HCT116 (cell line): ENCODE measurements at regions not wholly inside any gene's neighbourhood (a gene's known extent, or its start where the extent isn't known, plus 50 kb on each side); places are given as distances from the start of the nearest gene placed in this dataset.

Source experiments
- ATAC-seq: fragments of 200-7000 bp; cut with Tn5 transposase; 2 replicates; pipeline ENCODE4 v1.9.1; 2020; ENCODE audit warnings: mild to moderate bottlenecking, moderate library complexity
- BruUV-seq: library from RNA; stranded (reverse); fragments of 400-500 nt; replicated peaks from 2 replicates; lab custom pipeline; 2021; lab: Mats Ljungman, UMichigan
- CTCF ChIA-PET: fragments of 300-600 bp; sonication (Branson Sonifier 250); formaldehyde crosslinking; loops from one replicate; lab custom pipeline; 2021; ENCODE audit warnings: antibody characterized with exemption; lab: Charles Lee
- POLR2A ChIA-PET: fragments of 300-600, 350-600 bp; sonication (Branson Sonifier 250); formaldehyde crosslinking; loops from one replicate; lab custom pipeline; 2021; ENCODE audit warnings: antibody characterized with exemption; lab: Charles Lee
- RAD21 ChIA-PET, 2 experiments: fragments of 300-600 bp; sonication (Branson Sonifier 250); formaldehyde crosslinking; loops; one replicate each; lab custom pipeline; 2023; ENCODE audit warnings: low total read pairs in 2 of 2; ENCODE audit not compliant: uncharacterized antibody in 2 of 2, unreplicated experiment in 2 of 2, low non-redundant PET in 1 of 2; lab: Charles Lee
- DNase-seq: peaks from one replicate; pipeline ENCODE4 v3.0.0-alpha.2; 2010; ENCODE audit warnings: low read depth, low spot score
- H2AFZ ChIP-seq: fragments of 200-600 bp; shearing (Covaris generic), sonication (generic); 2 replicates; pipeline ENCODE4 v1.6.1; 2017; ENCODE audit warnings: low read depth, mixed run types, mixed read lengths, antibody characterized with exemption, low read length; ENCODE audit not compliant: poor library complexity, severe bottlenecking
- H3K27ac ChIP-seq: 2 replicates; pipeline ENCODE4 v1.5.1; 2012; ENCODE audit warnings: low read depth, low read length
- H3K27me3 ChIP-seq: fragments of 200-600 bp; sonication (generic); 2 replicates; pipeline ENCODE4 v1.6.1; 2016; ENCODE audit warnings: mixed run types, low read length, mixed read lengths; ENCODE audit not compliant: insufficient read depth
- H3K36me3 ChIP-seq, 2 experiments: fragments of 200-500 bp in 1 of 2; fragments of 200-600 bp in 1 of 2; sonication (Bioruptor generic) in 1 of 2; sonication (generic) in 1 of 2; 2 replicates each; pipeline versions ENCODE4 v1.5.1 to v1.6.1; 2014 to 2016; ENCODE audit warnings: low read length in 2 of 2, inconsistent platforms in 1 of 2, mixed read lengths in 1 of 2, mixed run types in 1 of 2; ENCODE audit not compliant: insufficient read depth in 2 of 2, control insufficient read depth in 1 of 2
- H3K4me1 ChIP-seq, 2 experiments: fragments of 200-600 bp in 1 of 2; sonication (generic) in 1 of 2; 2 replicates each; pipeline versions ENCODE4 v1.5.1 to v1.6.1; 2012 to 2017; ENCODE audit warnings: low read length in 2 of 2, inconsistent platforms in 1 of 2, mild to moderate bottlenecking in 1 of 2, mixed read lengths in 1 of 2, mixed run types in 1 of 2, moderate library complexity in 1 of 2; ENCODE audit not compliant: insufficient read depth in 2 of 2, control insufficient read depth in 1 of 2
- H3K4me2 ChIP-seq: fragments of 200-600 bp; sonication (generic); 2 replicates; pipeline ENCODE4 v1.6.1; 2017; ENCODE audit warnings: mixed run types, low read length, mixed read lengths
- H3K4me3 ChIP-seq, 2 experiments: fragments of 200-600 bp in 1 of 2; sonication (generic) in 1 of 2; replicated peaks in 1 of 2; 2 replicates each; pipeline ENCODE4 v1.5.1; 2011 to 2016; ENCODE audit warnings: low read length in 2 of 2, control low read depth in 1 of 2, low read depth in 1 of 2, mild to moderate bottlenecking in 1 of 2, mixed read lengths in 1 of 2, mixed run types in 1 of 2
- H3K79me2 ChIP-seq: fragments of 200-600 bp; sonication (generic); 2 replicates; pipeline ENCODE4 v1.6.1; 2017; ENCODE audit warnings: mild to moderate bottlenecking, mixed run types, low read length, moderate library complexity, mixed read lengths; ENCODE audit not compliant: insufficient read depth
- H3K9ac ChIP-seq: fragments of 200-600 bp; sonication (generic); 2 replicates; pipeline ENCODE4 v1.6.1; 2016; ENCODE audit warnings: low read length, mixed read lengths
- H3K9me2 ChIP-seq: fragments of 200-600 bp; sonication (generic), shearing (Covaris generic); 2 replicates; pipeline ENCODE4 v1.6.1; 2017; ENCODE audit warnings: mixed run types, mild to moderate bottlenecking, moderate library complexity; ENCODE audit not compliant: insufficient read depth
- H3K9me3 ChIP-seq, 2 experiments: fragments of 200-500 bp in 1 of 2; fragments of 200-600 bp in 1 of 2; sonication (Bioruptor generic) in 1 of 2; sonication (generic) in 1 of 2; 2 replicates each; pipeline ENCODE4 v1.6.1; 2014 to 2017; ENCODE audit warnings: low read length in 2 of 2, mixed read lengths in 2 of 2, inconsistent platforms in 1 of 2, low read depth in 1 of 2, mild to moderate bottlenecking in 1 of 2, mixed run types in 1 of 2, moderate library complexity in 1 of 2; ENCODE audit not compliant: control insufficient read depth in 1 of 2, insufficient read depth in 1 of 2
- H4K20me1 ChIP-seq: fragments of 200-600 bp; sonication (generic), shearing (Covaris generic); 2 replicates; pipeline ENCODE4 v1.6.1; 2017; ENCODE audit warnings: mixed run types, mild to moderate bottlenecking, moderate library complexity; ENCODE audit not compliant: insufficient read depth
- ATF3 ChIP-seq: IDR thresholded peaks from 2 replicates; pipeline ENCODE4 v1.6.1; 2012
- CBX3 ChIP-seq: IDR thresholded peaks from 2 replicates; pipeline ENCODE4 v1.6.1; 2012; ENCODE audit warnings: low read depth
- CTCF ChIP-seq, 3 experiments: fragments of 200-600 bp in 1 of 3; sonication (generic) in 1 of 3; IDR thresholded peaks in 2 of 3; conservative IDR thresholded peaks in 1 of 3; 2 replicates each; pipeline ENCODE4 v1.5.1; 2012 to 2017; ENCODE audit warnings: low read depth in 2 of 3, low read length in 2 of 3, antibody characterized with exemption in 1 of 3, borderline replicate concordance in 1 of 3, control low read depth in 1 of 3, mild to moderate bottlenecking in 1 of 3, mixed read lengths in 1 of 3, mixed run types in 1 of 3, moderate library complexity in 1 of 3; ENCODE audit not compliant: insufficient read depth in 1 of 3
- FOSL1 ChIP-seq: IDR thresholded peaks from 2 replicates; pipeline ENCODE4 v1.6.1; 2012; ENCODE audit warnings: low read depth
- JUND ChIP-seq: IDR thresholded peaks from 2 replicates; pipeline ENCODE4 v1.6.1; 2012
- MAX ChIP-seq: IDR thresholded peaks from 2 replicates; pipeline ENCODE4 v1.6.1; 2012
- POLR2A ChIP-seq: IDR thresholded peaks from 2 replicates; pipeline ENCODE4 v1.7.0; 2011; ENCODE audit warnings: borderline replicate concordance; ENCODE audit not compliant: insufficient read depth, insufficient read length; ENCODE audit errors: extremely low read depth
- RAD21 ChIP-seq: IDR thresholded peaks from 2 replicates; pipeline ENCODE4 v1.6.1; 2012; ENCODE audit warnings: low read depth, mild to moderate bottlenecking
- SIN3A ChIP-seq: IDR thresholded peaks from 2 replicates; pipeline ENCODE4 v1.6.1; 2012; ENCODE audit warnings: low read depth
- SP1 ChIP-seq: IDR thresholded peaks from 2 replicates; pipeline ENCODE4 v1.6.1; 2012; ENCODE audit warnings: low read depth
- TCF7L2 ChIP-seq: IDR thresholded peaks from 2 replicates; pipeline ENCODE4 v1.7.0; 2011; ENCODE audit warnings: borderline replicate concordance, inconsistent platforms; ENCODE audit not compliant: insufficient read depth, insufficient read length; ENCODE audit errors: extremely low read depth
- YY1 ChIP-seq: IDR thresholded peaks from 2 replicates; pipeline ENCODE4 v1.6.1; 2011; ENCODE audit warnings: low read length, low read depth, moderate library complexity, mild to moderate bottlenecking; ENCODE audit not compliant: insufficient replicate concordance; ENCODE audit errors: extremely low read depth
- ZBTB33 ChIP-seq: IDR thresholded peaks from 2 replicates; pipeline ENCODE4 v1.6.1; 2011; ENCODE audit warnings: mild to moderate bottlenecking, low read length, moderate library complexity; ENCODE audit not compliant: insufficient replicate concordance; ENCODE audit errors: extremely low read depth
- ZNF274 ChIP-seq: fragments of 200-500 bp; sonication (Bioruptor generic); IDR thresholded peaks from 2 replicates; pipeline ENCODE4 v1.6.1; 2014; ENCODE audit warnings: mild to moderate bottlenecking, low read depth, low read length, inconsistent platforms
- intact Hi-C: fragments of 100-400 bp; cut with micrococcal nuclease; formaldehyde crosslinking; loops from 2 replicates; pipeline ENCODE4 v1.10.0; 2022

GRCh38 chr5:4487581-4487980 is 652.5 kb upstream of the ADAMTS16 start:
- H3K4me2 ChIP-seq, result no peak overlapping the region
- no peaks in the 10 kb centered on the region for H3K4me1 ChIP-seq
- no peak overlapping the region for H3K27ac ChIP-seq
- H4K20me1 ChIP-seq, result no peaks in the 10 kb centered on the region
- no TSS peak for BruUV-seq
- H3K36me3 ChIP-seq, result no peaks in the 10 kb centered on the region
- DNase-seq (no peak), ATAC-seq (no peak)
- no peaks in the 10 kb centered on the region for H3K9me2 ChIP-seq
- intact Hi-C loops, result no loop called here
- H3K9ac ChIP-seq, result no peak overlapping the region
- ChIA-PET CTCF (no interaction called here), POLR2A (no interaction called here), RAD21 (no interaction called here)
- peaks cover 14 to 29% of the 10 kb centered on the region in 2 experiments; a peak in 2 of 4 replicates for H3K9me3 ChIP-seq
- no peak overlapping the region for H2AFZ ChIP-seq
- H3K4me3 ChIP-seq, result no peak overlapping the region
- TF ChIP-seq FOSL1 (no peak), RAD21 (no peak), POLR2A (no peak), SIN3A (no peak), CBX3 (no peak), TCF7L2 (no peak), CTCF (IDR thresholded peaks at IDR 0.05 in 2 of 3, conservative IDR thresholded peaks at IDR 0.05 in 1 of 3; ENCODE audit: borderline replicate concordance in 1 of 3, insufficient read depth in 1 of 3, low read depth in 2 of 3, low read length in 2 of 3) (no peak), ZBTB33 (no peak), MAX (no peak), YY1 (no peak), ATF3 (no peak), JUND (no peak), SP1 (no peak), ZNF274 (no peak)
- no peaks in the 10 kb centered on the region for H3K79me2 ChIP-seq
- no peaks in the 10 kb centered on the region for H3K27me3 ChIP-seq
